Activated CD4-positive, alpha-beta T cell treated with anti-CD3 and anti-CD28 coated beads for 36 hours (primary cell): ENCODE measurements at regions not wholly inside any gene's neighbourhood (a gene's known extent, or its start where the extent isn't known, plus 50 kb on each side); places are given as distances from the start of the nearest gene placed in this dataset.
A peak's percentile ranks its signal among the peaks of the same experiment; 100 is the strongest.

Experiments
- ATAC-seq: fragments of 200-7000 bp; cut with Tn5 transposase; one replicate; pipeline ENCODE4 v1.10.0; 2021; ENCODE audit warnings: mild to moderate bottlenecking, moderate library complexity
- CTCF ChIA-PET: fragments of 350-600 bp; sonication (Branson Sonifier 250); formaldehyde crosslinking; loops from one replicate; lab custom pipeline; 2021; ENCODE audit warnings: antibody characterized with exemption; lab: Charles Lee
- POLR2A ChIA-PET: fragments of 350-600 bp; sonication (Branson Sonifier 250); formaldehyde crosslinking; loops from one replicate; lab custom pipeline; 2021; ENCODE audit warnings: antibody characterized with exemption, inconsistent platforms; lab: Charles Lee
- DNase-seq: peaks from one replicate; pipeline ENCODE4 v3.0.0-alpha.2; 2020
- H3K27ac Mint-ChIP-seq: one replicate; pipeline ENCODE4 v1.8.0; 2021; ENCODE audit warnings: mixed read lengths
- H3K27me3 Mint-ChIP-seq: one replicate; pipeline ENCODE4 v1.8.0; 2021; ENCODE audit warnings: mixed read lengths
- H3K36me3 Mint-ChIP-seq: one replicate; pipeline ENCODE4 v1.8.0; 2021; ENCODE audit warnings: low read depth, mixed read lengths
- H3K4me1 Mint-ChIP-seq: one replicate; pipeline ENCODE4 v1.8.0; 2021; ENCODE audit warnings: mixed read lengths
- H3K4me3 Mint-ChIP-seq: one replicate; pipeline ENCODE4 v1.8.0; 2021; ENCODE audit warnings: mild to moderate bottlenecking, moderate library complexity, mixed read lengths
- H3K9me3 Mint-ChIP-seq: one replicate; pipeline ENCODE4 v1.8.0; 2021; ENCODE audit warnings: low read depth, mixed read lengths
- intact Hi-C, 2 experiments: fragments of 100-400 bp; cut with DNase I in 1 of 2; cut with micrococcal nuclease in 1 of 2; formaldehyde crosslinking; loops; one replicate each; pipeline versions ENCODE4 v1.14.2 to v1.15.1; 2022 to 2024; cut with DNase I, micrococcal nuclease

DNA sequence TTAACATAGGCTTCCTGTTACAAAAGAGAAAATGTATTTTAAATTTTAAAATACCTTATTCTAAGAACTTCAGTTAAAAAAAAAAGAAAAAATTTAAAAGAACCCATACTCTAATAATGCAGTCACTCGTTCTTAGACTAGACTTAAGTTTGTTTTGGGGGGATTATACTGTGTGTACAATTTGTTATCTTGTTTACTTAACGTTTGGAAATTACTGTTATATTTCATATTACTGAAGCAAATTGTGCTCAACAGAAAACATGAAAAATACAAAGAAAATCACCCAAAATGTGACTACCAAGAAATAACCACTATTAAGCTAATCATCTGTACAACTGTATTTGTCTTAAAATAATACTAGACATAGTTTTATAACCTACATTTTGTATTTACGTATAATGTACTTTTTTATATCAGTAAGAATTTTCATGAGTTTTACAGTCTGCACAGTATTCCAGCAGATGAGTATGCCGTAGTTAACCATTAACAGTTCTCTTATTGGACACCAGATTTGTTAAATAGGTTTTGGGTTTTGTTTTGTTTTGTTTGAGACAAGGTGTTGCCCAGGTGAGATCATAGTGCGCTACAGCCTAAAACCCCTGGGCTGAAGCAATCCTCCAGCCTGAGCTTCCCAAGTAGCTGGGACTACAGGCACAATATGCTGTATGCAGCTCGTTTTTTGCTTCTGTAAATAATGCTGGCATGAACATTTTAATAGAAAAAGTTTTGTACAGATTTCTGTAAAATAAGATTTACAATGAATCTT lies 88.8 kb upstream of the CHD2 start:
- DNase-seq: no peak

DNA sequence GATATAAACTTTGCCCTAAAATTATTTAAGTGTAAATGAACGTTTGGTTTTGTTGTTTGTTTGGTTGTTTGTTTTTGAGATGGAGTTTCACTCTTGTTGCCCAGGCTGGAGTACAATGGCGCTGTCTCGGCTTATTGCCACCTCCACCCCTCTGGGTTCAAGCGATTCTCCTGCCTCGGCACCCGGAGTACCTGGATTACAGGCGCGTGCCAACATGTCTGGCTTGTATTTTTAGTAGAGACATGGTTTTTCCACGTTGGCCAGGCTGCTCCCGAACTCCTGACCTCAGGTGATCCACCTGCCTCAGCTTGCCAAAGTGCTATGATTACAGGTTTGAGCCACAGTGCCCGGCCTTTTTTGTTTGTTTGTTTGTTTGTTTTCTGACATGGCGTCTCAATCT lies 87.9 kb upstream of the CHD2 start:
- intact Hi-C loops: loop anchor here in 1 of 2 experiments (5.0 kb wide), 1 partner anchor 35 kb away; no protein-coding TSS in a partner anchor
- ATAC-seq (no peak), DNase-seq (no peak)
- ChIA-PET CTCF (interaction anchor here (1.0 to 5.3 kb wide), 8 partner anchors 9 to 105 kb away, joined by 3 to 80 read pairs (median 4); partner anchors contain the start of gene CHD2), POLR2A (interaction anchor here (0.8 to 5.7 kb wide), 4 partner anchors 20 to 96 kb away, joined by 3 to 86 read pairs (median 5); partner anchors contain the start of gene CHD2)
- Mint-ChIP-seq H3K36me3 (peaks cover 2% of the 10 kb centered on the region), H3K4me1 (peaks cover 43% of the 10 kb centered on the region), H3K4me3 (peak overlapping the region; percentile 26), H3K27me3 (no peaks in the 10 kb centered on the region), H3K27ac (peak overlapping the region; percentile 99), H3K9me3 (no peaks in the 10 kb centered on the region)

More for the DNA sequence above, 88.8 kb upstream of the CHD2 start:
- no peaks in the 10 kb centered on the region for H3K27me3 Mint-ChIP-seq
- H3K4me3 Mint-ChIP-seq: peak overlapping the region; percentile 88
- peaks cover 44% of the 10 kb centered on the region for H3K4me1 Mint-ChIP-seq
- ChIA-PET CTCF (interaction anchor here (0.6 to 5.3 kb wide), 12 partner anchors 10 to 106 kb away, joined by 3 to 80 read pairs (median 4); partner anchors contain the start of gene CHD2), POLR2A (interaction anchor here (0.8 to 5.7 kb wide), 5 partner anchors 11 to 96 kb away, joined by 3 to 86 read pairs (median 6); partner anchors contain the start of gene CHD2)
- peak overlapping the region; percentile 99 for H3K27ac Mint-ChIP-seq
- intact Hi-C loops: loop anchor here in 1 of 2 experiments (5.0 kb wide), 1 partner anchor 36 kb away; no protein-coding TSS in a partner anchor
- peaks cover 3% of the 10 kb centered on the region for H3K36me3 Mint-ChIP-seq
- no peak for ATAC-seq
- H3K9me3 Mint-ChIP-seq: peaks cover 1% of the 10 kb centered on the region

DNA sequence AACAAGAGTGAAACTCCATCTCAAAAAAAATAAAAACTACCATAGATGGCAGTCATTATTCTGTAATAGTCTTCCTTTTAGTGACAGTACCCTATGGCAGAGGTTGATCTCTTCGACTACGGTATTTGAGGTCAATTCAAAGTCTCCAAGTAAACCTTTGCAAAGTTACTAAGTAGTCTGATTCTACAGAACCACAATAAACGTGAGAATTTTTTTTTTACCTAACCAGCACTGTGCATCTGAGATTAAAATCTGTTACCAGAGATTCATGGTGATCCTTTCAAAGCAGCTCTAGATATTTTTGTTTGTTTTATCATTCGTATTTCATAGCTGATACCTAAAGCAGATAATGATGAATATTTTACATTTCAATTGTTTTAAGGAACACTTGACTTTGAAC lies 86.6 kb upstream of the CHD2 start:
- H3K27ac Mint-ChIP-seq: peak overlapping the region; percentile 82
- H3K27me3 Mint-ChIP-seq: no peaks in the 10 kb centered on the region
- no peaks in the 10 kb centered on the region for H3K9me3 Mint-ChIP-seq
- ChIA-PET CTCF (interaction anchor here (0.8 to 1.5 kb wide), 9 partner anchors 9 to 1757 kb away, joined by 3 to 9 read pairs (median 3); no protein-coding TSS in a partner anchor), POLR2A (interaction anchor here (0.6 to 1.5 kb wide), 5 partner anchors 19 to 1344 kb away, joined by 3 to 8 read pairs (median 4); partner anchors contain the start of gene CHD2)
- no peaks in the 10 kb centered on the region for H3K36me3 Mint-ChIP-seq
- H3K4me1 Mint-ChIP-seq: peaks cover 46% of the 10 kb centered on the region
- no peak for DNase-seq
- intact Hi-C loops: loop anchor here in 1 of 2 experiments (5.0 kb wide), 1 partner anchor 34 kb away; no protein-coding TSS in a partner anchor
- ATAC-seq: no peak
- peak overlapping the region; percentile 57 for H3K4me3 Mint-ChIP-seq

DNA sequence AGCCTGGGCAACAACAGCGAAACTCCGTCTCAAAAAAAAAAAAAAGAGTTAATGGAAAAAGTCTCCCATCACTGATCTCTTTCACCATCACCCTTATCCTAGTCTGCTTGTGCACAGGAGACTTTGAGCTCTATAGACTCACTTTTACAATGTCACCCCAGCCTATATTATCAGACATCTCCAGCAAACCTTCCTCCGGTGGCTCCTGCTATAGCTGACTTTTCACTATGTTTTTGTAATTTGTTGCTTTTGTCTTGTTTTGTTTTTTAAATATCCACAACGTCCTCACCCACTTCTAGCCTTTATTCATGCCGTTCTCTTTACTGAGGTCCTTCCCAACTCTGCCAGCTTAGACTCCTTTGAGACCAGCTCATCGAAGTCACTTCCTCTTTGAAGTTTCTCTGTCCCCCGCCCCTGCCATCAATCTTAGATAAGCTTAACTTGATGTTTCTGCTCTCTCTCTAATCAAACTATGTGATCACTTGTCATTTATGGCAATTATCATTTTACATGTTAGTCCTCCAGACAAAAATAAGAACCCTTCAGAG lies 82.7 kb upstream of the CHD2 start:
- Mint-ChIP-seq H3K27ac (peak overlapping the region; percentile 77), H3K36me3 (no peaks in the 10 kb centered on the region), H3K4me3 (peak overlapping the region; percentile 82), H3K9me3 (no peaks in the 10 kb centered on the region), H3K27me3 (no peaks in the 10 kb centered on the region), H3K4me1 (peaks cover 70% of the 10 kb centered on the region)
- ChIA-PET POLR2A (interaction anchor here (0.5 to 3.6 kb wide), 8 partner anchors 8 to 92 kb away, joined by 3 to 31 read pairs (median 4); no protein-coding TSS in a partner anchor), CTCF (interaction anchor here (0.7 to 1.3 kb wide), 9 partner anchors 9 to 162 kb away, joined by 3 to 5 read pairs (median 4); partner anchors contain the start of gene FAM174B)
- ATAC-seq: no peak
- intact Hi-C loops: no loop called here
- DNase-seq: no peak

DNA sequence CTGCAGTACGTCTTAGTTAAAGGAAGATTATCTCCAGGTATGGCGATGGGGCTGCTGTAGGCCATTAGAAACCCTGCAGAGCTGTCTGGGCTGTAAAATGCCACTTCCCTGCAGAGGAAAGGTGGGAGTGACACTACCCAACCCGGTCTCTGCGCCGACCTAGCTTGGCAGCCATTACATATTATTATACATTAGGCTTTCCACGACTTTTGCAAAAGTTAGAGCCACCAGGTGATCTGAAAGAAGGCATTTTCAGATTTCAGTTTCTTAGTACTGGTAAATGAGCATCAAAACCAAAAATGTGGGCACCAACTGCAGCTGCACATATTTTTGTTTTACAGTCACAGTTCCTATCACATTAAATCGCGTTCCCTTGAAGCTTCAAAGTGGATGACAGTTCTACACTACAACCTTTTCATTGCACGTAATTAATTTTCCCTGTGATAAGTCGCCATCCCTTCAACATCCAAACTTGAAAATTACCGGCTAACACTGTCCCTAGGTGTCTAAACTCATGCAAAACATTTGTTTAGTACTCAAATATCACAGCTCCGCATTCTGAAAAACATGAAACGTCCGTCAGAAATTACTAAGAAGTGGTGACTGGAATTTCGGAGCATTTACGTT lies 81.4 kb upstream of the CHD2 start:
- Mint-ChIP-seq H3K27ac (peak overlapping the region; percentile 77), H3K9me3 (no peaks in the 10 kb centered on the region), H3K4me3 (peak overlapping the region; percentile 82), H3K27me3 (no peaks in the 10 kb centered on the region), H3K36me3 (no peaks in the 10 kb centered on the region), H3K4me1 (peaks cover 69% of the 10 kb centered on the region)
- ChIA-PET CTCF (interaction anchor here (0.8 to 5.8 kb wide), 13 partner anchors 10 to 99 kb away, joined by 3 to 59 read pairs (median 5); no protein-coding TSS in a partner anchor), POLR2A (interaction anchor here (0.6 to 3.6 kb wide), 5 partner anchors 10 to 256 kb away, joined by 3 to 31 read pairs (median 19); no protein-coding TSS in a partner anchor)
- ATAC-seq (no peak), DNase-seq (peak; percentile 47)
- intact Hi-C loops: no loop called here

DNA sequence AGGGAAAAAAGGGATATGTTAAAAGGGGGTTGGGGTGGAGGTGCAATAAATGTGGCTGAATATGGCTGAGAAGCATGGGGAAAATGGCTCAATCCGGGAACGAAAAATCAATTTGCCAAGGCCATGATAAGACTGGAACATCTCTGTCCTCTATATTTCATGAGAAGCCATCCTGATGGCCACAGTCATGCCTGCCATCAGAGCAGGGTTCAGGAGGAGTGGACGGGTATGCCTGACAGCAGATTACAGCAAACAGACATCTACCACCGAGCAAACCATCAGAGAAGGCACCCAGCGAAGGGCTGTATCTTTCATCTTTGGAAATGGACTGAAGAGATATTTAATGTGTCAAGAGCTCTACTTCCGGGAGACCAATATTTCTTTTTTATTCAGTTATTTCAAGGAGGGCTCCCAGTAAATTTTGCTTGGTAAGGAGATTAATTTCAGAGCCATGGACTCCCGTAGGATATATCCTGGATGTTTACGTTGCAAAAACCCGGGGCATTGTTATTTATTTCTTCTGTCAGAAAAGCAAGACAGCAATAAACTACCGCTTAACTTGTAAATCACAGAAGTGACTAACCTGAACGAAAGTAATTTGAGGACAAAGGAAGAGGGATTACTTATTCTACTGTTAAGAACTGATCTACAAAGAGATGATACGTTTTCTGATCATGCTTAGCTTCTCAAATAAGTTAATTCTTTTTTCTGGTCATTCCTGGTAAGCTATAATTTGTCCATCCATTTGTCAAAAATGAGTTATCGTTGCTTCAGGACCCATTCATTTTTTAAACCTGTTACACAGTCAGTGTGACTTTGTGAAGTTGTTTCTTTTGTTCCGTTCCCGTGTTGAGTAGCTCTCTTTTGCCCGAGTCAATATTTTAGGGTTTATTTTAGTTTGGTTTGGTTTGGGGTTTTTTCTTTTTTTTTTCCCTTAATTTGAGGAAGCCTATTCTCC lies 80.6 kb upstream of the CHD2 start:
- Mint-ChIP-seq H3K4me3 (peak overlapping the region; percentile 82), H3K9me3 (no peaks in the 10 kb centered on the region), H3K4me1 (peaks cover 64% of the 10 kb centered on the region), H3K36me3 (no peaks in the 10 kb centered on the region), H3K27me3 (no peaks in the 10 kb centered on the region), H3K27ac (peak overlapping the region; percentile 77)
- intact Hi-C loops: loop anchor here (1.0 kb wide), 4 partner anchors 10 to 85 kb away; no protein-coding TSS in a partner anchor
- CTCF ChIA-PET: interaction anchor here (0.8 to 5.8 kb wide), 13 partner anchors 9 to 98 kb away, joined by 3 to 59 read pairs (median 5); no protein-coding TSS in a partner anchor
- ATAC-seq (peak; percentile 17), DNase-seq (no peak)
- POLR2A ChIA-PET: interaction anchor here (0.6 to 3.6 kb wide), 9 partner anchors 11 to 92 kb away, joined by 3 to 31 read pairs (median 5); partner anchors contain the start of gene CHD2

DNA sequence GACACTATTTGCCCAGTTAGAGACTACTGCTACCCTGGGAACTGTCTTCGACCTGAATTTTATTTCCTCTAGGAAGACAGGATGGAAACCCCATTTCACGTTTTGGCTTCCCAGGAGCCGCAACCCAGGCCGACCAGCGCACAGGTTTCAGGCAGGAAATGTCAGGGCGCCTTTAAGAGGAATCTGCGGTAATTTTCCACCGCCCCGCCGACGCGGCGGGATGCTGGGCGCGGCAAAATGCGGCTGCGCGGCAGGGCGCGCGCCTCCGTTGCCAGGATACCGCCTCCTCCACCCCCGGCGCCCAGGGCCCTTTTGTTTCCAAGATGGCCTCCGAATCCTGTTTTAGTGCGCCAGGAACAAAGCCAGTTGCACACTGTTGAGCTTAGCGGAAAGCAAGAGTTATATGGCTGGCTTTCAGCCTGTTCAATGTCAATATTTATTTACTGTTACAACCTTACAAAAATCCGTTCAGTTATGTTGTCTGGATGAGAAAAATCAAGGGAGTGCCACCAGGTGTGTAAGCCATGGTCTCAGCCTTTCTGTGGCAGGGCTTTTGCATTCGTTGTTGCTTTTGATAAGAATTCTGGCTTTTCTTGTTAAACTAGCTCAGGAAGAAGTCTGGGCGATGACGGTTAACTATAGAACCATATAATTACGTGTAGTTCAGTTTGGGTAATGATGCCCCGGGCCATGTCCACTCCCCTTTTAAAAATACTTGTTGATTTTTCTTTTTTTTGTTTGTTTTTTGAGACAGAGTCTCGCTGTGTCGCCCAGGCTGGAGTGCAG lies 79.7 kb upstream of the CHD2 start:
- intact Hi-C loops: loop anchor here (1.0 kb wide), 4 partner anchors 11 to 84 kb away; no protein-coding TSS in a partner anchor
- POLR2A ChIA-PET: interaction anchor here (0.6 to 3.6 kb wide), 10 partner anchors 11 to 91 kb away, joined by 3 to 31 read pairs (median 6); partner anchors contain the start of gene CHD2
- CTCF ChIA-PET: interaction anchor here (0.5 to 5.8 kb wide), 10 partner anchors 10 to 98 kb away, joined by 3 to 59 read pairs (median 4); no protein-coding TSS in a partner anchor
- H3K9me3 Mint-ChIP-seq: no peaks in the 10 kb centered on the region
- ATAC-seq: peak; percentile 63
- peak overlapping the region; percentile 82 for H3K4me3 Mint-ChIP-seq
- no peaks in the 10 kb centered on the region for H3K36me3 Mint-ChIP-seq
- H3K4me1 Mint-ChIP-seq: peaks cover 64% of the 10 kb centered on the region
- H3K27me3 Mint-ChIP-seq: no peaks in the 10 kb centered on the region
- H3K27ac Mint-ChIP-seq: peak overlapping the region; percentile 77
- DNase-seq: peak; percentile 92

DNA sequence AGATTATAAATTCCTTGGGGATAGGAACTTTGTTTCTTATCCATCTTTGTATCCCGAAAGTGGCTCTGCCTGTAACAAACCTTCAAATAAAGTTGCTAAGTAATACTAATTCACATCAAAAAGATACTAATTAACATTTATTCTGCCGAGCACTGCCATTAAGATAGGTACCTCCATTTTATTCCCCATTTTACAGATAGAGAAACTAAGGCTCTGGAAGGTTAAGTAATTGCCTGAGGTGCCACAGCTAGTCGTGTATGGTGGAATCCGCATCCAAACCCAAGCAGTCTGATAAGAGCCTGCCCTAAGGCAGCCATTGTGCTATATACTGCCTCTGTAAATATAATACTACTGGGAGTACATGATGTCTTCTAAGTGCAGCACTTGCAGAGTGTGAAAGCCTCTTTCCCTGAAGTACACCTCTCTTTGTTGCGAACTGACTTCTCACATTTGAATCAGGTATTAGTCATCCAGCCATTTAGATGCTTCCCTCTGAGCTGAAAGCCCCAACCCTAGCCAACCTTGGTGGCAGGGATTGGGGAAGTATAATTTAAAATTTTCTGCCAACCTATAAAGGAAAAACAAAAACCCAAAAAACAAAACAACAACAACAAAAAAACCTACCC lies 78.5 kb upstream of the CHD2 start:
- peaks cover 69% of the 10 kb centered on the region for H3K4me1 Mint-ChIP-seq
- peak overlapping the region; percentile 93 for H3K27ac Mint-ChIP-seq
- H3K36me3 Mint-ChIP-seq: no peaks in the 10 kb centered on the region
- POLR2A ChIA-PET: interaction anchor here (0.7 to 2.5 kb wide), 13 partner anchors 8 to 178 kb away, joined by 3 to 26 read pairs (median 6); partner anchors contain the start of gene CHD2
- CTCF ChIA-PET: interaction anchor here (0.7 to 5.8 kb wide), 14 partner anchors 8 to 96 kb away, joined by 3 to 59 read pairs (median 4); no protein-coding TSS in a partner anchor
- no peaks in the 10 kb centered on the region for H3K27me3 Mint-ChIP-seq
- H3K4me3 Mint-ChIP-seq: peak overlapping the region; percentile 61
- intact Hi-C loops: loop anchor here in 1 of 2 experiments (1.0 kb wide), 1 partner anchor 10 kb away; no protein-coding TSS in a partner anchor
- no peaks in the 10 kb centered on the region for H3K9me3 Mint-ChIP-seq
- ATAC-seq: peak; percentile 79
- DNase-seq: peak; percentile 48
